Natural killer cell treated with Interleukin-12 subunit alpha and Interleukin-12 subunit beta and Interleukin-15 and Interleukin-18, amount 100 ng/mL, for 72 hours (primary cell): ENCODE measurements at regions not wholly inside any gene's neighbourhood (a gene's known extent, or its start where the extent isn't known, plus 50 kb on each side); places are given as distances from the start of the nearest gene placed in this dataset.

Source experiments
- ATAC-seq, 2 donors: fragments of 150-1000 bp; cut with Tn5 transposase in 1 of 2; sonication (Bioruptor Pico), chemical (Tn5 transposase) in 1 of 2; 2 replicates each; pipeline ENCODE4 v1.10.0; 2021
- DNase-seq: peaks from one replicate; pipeline ENCODE4 v3.0.0; 2022; ENCODE audit warnings: low spot score
- H3K27ac Mint-ChIP-seq, 2 donors: 1 replicate in 1 of 2; 2 replicates in 1 of 2; pipeline ENCODE4 v1.8.0; 2022; ENCODE audit warnings: mixed read lengths in 2 of 2, mild to moderate bottlenecking in 1 of 2, moderate library complexity in 1 of 2
- H3K27me3 Mint-ChIP-seq, 2 donors: 1 replicate in 1 of 2; 2 replicates in 1 of 2; pipeline ENCODE4 v1.8.0; 2022; ENCODE audit warnings: mixed read lengths in 2 of 2
- H3K36me3 Mint-ChIP-seq: one replicate; pipeline ENCODE4 v1.8.0; 2022; ENCODE audit warnings: mixed read lengths
- H3K4me1 Mint-ChIP-seq, 2 donors: 1 replicate in 1 of 2; 2 replicates in 1 of 2; pipeline ENCODE4 v1.8.0; 2022; ENCODE audit warnings: low read depth in 2 of 2, mixed read lengths in 2 of 2, mild to moderate bottlenecking in 1 of 2
- H3K4me3 Mint-ChIP-seq: one replicate; pipeline ENCODE4 v1.8.0; 2022; ENCODE audit warnings: mixed read lengths
- H3K9me3 Mint-ChIP-seq: 2 replicates; pipeline ENCODE4 v1.8.0; 2022; ENCODE audit warnings: mixed read lengths

DNA sequence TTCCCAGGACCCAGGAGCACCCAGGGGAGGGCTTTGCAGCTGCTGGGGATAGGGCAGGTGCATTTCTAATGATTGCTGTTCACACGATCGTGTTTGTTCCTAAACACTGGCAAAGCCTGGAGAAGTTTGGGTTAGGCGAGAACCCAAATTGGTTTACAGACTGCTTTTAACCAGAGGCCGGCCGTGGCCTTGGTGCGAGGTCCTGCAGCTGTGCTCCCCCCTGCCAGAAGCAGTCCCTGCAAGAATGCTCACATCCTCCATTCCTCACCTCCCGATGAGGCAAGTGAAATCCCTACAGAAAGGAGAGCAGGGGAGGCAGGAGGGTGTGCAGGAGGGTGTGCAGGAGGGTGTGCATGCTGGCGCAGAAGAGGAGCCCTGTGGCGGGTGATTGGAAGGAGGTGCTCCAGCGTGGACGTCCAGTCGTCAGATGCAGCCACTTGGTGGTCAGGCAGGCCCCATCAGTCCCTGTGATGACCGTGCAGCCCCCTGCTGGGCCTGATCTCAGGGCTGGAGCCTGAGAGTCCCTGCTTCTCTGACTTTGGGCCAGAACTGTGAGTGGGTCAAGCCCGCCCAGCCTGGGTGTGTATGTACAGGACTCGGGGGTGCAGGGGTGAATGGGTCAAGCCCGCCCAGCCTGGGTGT, 55.7 kb upstream of the FRMD1 start:
- Mint-ChIP-seq H3K4me1 (no peaks in the 10 kb centered on the region), H3K9me3 (no peaks in the 10 kb centered on the region), H3K4me3 (no peak overlapping the region), H3K27ac (no peak overlapping the region), H3K36me3 (no peaks in the 10 kb centered on the region), H3K27me3 (peaks cover 0 to 23% of the 10 kb centered on the region in 2 donors)
- DNase-seq (no peak), ATAC-seq (peak in 1 of 2 donors; percentile 3)

DNA sequence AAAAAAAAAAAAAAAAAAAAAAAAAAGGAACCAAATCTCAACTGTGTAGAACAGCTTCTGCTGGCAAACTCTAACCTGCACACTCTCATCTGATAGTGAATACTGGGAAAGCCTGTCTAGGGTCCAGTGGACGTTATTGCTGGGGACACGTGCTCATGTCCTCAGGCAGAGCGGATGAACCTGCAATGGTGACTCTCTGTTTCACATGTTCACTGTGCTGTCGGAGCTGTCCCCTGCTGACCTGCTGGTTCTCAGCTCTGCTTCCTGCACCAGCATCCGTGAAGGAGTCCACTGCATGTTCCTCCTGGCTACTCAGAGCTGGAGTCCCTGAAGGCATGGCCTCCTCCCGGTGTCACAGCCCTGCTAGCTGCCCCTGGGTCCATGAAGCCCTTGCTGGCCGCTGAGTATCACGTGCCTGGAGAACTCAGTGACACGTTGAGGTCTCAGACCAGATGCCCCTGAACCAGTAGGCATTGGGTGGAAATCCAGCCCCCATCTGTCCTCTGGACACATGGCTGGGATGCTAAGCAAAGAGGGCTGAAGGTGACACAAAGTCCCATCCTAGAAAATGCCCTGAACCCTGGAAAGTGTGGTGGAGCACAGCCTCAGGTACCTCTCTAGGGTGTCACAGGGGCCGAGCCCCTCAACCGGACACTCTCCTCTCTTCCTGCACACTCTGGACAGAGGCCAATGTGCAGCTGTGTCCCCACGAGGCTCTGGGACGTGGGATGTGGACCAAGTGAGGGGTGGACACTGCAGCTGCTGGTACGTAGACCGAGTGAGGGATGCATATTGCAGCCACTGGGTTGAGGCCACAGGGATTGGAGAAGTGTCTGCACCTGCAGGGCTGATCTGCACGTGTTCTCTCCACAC, 54.9 kb upstream of the FRMD1 start:
- no peak overlapping the region for H3K27ac Mint-ChIP-seq
- H3K9me3 Mint-ChIP-seq = no peaks in the 10 kb centered on the region
- no peak for DNase-seq
- no peaks in the 10 kb centered on the region for H3K36me3 Mint-ChIP-seq
- ATAC-seq = no peak
- H3K4me1 Mint-ChIP-seq = no peaks in the 10 kb centered on the region
- no peak overlapping the region for H3K4me3 Mint-ChIP-seq
- peaks cover 0 to 23% of the 10 kb centered on the region in 2 donors for H3K27me3 Mint-ChIP-seq

DNA sequence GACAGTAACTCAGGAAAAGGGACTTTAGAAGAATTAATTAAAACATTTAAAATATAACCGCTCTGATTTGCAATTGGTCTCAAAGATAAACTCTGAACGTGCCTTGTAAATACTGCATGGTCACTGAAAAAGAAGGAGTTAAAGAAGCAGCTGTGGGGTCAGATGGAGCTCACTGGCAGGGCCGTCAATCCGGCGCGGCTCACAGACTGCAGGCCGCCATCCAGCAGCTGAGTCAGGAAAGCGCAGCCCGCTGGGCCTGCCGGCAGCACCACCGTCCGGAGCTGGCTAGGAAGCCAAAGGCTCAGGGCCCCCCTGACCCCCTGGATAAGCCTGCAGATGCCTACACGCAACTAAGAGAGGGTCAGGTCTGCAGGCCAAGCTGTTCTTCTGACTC, 54.2 kb upstream of the FRMD1 start:
- Mint-ChIP-seq H3K4me3 (no peak overlapping the region), H3K9me3 (no peaks in the 10 kb centered on the region), H3K27me3 (peaks cover 0 to 22% of the 10 kb centered on the region in 2 donors), H3K36me3 (no peaks in the 10 kb centered on the region), H3K27ac (no peak overlapping the region), H3K4me1 (no peaks in the 10 kb centered on the region)
- DNase-seq = no peak
- ATAC-seq = no peak

DNA sequence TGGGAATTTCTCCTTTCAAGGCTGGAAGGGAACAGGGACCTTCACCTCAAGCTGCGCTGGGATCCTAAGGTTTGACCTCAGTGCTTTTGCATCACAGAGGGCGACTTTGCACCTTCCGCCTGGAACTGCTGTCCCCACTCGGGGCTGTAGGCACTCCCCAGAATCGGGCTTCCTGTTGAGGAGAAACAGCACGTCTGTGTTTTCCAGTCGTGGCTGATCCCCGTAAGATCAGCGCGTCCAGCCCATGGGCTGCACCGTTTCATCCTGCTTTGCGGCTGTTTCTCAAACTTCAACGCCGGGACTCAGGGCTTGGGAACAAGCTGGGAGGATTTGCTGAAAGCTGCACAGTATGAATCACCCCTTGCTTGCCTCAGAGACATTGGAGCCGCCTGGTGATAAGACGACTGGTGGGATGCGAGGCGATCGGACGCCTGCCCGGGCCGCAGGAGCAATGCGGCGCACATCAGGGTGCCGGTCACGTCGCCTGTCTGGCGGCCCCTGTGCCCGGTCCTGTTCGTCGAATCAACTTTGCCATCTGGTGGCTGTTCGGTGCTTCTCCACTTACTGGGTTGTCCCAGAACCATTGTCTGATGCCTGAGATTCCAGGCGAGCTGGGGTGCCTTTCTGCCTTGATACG, 53.6 kb upstream of the FRMD1 start:
- no peaks in the 10 kb centered on the region for H3K9me3 Mint-ChIP-seq
- ATAC-seq (no peak), DNase-seq (no peak)
- no peaks in the 10 kb centered on the region for H3K36me3 Mint-ChIP-seq
- no peak overlapping the region for H3K27ac Mint-ChIP-seq
- H3K4me1 Mint-ChIP-seq = no peaks in the 10 kb centered on the region
- no peak overlapping the region for H3K4me3 Mint-ChIP-seq
- peaks cover 0 to 21% of the 10 kb centered on the region in 2 donors for H3K27me3 Mint-ChIP-seq

DNA sequence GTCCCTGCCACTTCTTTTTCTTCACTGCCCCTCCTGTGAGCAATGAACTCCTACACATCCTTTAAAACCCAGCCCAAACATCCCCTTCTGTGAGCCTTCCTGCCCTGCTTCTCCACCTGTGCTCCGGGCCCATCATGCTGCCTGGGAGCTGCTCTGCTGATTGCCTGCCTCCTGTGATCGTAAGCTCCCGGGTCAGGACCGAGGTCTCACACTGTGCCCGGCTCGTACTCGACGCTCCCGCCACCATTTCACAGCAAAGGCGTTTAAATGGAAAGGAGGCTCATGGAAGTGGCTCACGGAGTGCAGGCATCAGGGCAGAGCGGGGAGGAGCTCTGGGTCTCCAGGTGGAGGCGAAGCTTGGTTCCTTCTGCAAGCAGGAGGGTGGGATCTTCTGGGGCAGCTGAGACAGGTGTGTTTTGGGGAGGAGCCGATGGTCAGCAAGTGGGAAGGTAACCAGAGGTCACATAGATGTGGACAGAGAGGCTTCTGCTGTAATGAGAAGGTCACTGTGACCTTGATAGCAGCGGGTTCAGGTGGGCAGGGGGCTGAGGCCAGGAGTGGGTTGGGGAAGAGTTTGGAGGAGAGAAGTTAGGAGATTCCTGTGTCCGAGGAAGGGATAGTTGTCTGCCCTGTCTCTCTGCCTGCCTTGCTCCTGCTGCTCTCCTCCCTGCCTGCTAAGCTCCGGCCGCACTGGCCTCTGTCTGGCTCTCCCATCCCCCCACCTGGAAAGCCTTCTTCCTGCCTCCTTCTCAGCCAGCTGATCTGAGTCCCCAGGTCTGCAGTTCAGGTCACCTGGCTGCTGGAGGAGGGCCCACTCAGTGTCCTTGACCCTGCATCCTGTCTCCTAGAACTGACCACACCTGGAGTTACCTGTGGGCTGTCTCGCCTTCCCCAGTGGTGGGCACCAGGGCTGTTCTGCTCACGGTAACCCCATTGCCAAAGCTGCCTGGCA, 52.7 kb upstream of the FRMD1 start:
- Mint-ChIP-seq H3K4me3 (no peak overlapping the region), H3K4me1 (no peaks in the 10 kb centered on the region), H3K27ac (no peak overlapping the region), H3K27me3 (peaks cover 0 to 21% of the 10 kb centered on the region in 2 donors), H3K36me3 (no peaks in the 10 kb centered on the region), H3K9me3 (no peaks in the 10 kb centered on the region)
- ATAC-seq = no peak
- no peak for DNase-seq

DNA sequence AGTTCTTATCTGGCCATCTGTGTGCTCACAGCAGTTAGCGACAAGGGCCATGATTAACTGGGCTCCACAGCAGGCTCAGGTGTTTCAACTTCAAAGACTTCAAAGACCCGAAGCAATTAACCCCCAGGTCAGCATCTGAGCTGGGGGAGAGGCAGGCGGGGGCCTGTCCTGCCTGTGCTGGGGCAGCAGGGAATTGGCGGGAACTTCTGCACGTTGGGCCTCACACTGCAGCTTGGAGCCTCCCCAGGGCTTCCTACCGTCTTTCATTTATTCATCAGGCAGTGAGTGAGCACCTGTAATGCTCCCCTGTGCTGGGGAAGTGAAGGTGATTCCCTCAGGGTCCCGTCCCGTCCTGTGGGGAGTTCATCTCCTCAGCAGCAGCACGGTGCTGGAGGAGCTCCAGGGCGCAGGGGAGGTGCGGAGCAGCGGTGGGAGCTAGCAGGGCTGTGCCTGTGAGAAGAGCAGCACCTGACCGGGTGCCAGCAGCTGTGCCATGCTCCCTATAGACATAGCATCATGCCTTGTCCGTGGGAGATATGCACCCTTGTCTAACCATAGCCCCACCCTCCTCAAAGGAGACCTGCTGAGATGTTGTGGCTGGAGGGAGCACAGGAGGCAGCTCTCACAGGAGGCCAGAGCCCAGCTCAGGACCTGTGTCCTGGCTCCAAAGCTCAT, 51.8 kb upstream of the FRMD1 start:
- Mint-ChIP-seq H3K27ac (no peak overlapping the region), H3K9me3 (no peaks in the 10 kb centered on the region), H3K4me1 (no peaks in the 10 kb centered on the region), H3K27me3 (peaks cover 0 to 13% of the 10 kb centered on the region in 2 donors), H3K4me3 (no peak overlapping the region), H3K36me3 (no peaks in the 10 kb centered on the region)
- ATAC-seq = no peak
- no peak for DNase-seq

DNA sequence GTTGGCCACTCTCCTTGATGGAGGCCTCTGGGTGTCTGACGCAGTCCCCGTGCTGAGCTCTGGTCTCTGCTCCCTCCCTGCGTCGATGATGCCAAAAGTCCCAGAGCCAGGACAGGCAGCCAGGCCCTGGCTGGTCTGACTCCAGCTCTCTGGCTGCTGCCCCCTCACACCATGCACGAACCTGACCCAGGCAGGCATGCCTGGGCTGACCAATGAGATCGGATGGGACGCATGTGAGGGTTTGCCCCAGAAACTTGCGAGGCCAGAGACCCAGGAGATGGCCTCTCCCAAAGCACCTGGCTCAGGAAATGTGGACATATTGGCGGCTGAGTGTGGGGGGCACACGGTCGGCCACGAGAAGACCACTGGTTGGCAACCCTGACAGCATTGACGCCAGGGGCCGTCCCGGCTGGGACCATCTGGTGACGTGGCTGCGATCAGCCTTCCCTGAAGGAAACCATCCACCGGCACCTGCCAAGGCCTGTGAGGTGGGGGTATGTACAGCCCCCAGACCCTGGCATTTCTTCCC, 51.2 kb upstream of the FRMD1 start:
- ATAC-seq = no peak
- no peak for DNase-seq
- H3K4me3 Mint-ChIP-seq = no peak overlapping the region

DNA sequence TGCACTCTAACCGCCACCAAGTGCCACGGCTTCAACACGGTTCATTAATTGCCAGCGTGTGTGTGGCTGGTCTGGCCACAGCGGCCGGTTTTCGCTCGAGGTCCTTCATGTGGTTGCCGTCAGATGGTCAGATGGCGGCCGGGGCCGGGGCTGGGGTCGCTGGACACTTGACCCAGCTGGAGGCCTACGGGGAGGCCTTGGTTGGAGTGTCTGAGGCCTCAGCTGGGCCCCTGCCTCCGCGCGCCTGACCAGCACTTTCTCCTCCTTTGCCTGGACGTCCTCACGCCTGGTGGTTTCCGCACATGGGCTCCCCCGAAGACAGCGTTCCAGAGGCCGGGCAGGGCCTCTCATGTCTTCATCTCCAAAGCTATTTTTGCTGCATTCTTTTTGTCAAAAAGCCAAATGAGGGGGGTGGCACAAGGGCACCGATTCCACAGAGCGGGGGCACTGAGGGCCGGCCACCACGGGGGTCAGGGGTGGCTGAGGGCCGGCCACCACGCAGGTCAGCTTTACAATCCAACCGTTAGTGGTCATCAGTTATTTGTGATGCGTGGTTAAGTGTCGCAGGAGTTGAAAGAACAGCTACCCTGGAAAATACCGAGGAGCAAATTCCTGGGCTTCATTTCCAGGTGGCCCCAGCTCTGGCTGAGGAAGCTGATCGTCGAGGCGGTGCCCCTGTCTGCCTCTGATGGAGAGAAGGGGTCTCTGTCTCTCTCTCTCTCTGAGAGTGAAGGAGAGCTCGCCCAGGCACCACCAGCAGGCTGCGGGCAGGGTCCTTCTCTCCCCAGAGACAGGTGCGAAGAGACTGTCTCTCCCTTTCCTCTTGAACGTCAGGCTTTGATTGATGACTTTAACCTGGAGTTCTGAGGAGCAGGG, 50.5 kb upstream of the FRMD1 start:
- Mint-ChIP-seq H3K36me3 (no peaks in the 10 kb centered on the region), H3K4me1 (no peaks in the 10 kb centered on the region), H3K27ac (no peak overlapping the region), H3K9me3 (no peaks in the 10 kb centered on the region), H3K27me3 (peaks cover 0 to 9% of the 10 kb centered on the region in 2 donors), H3K4me3 (no peak overlapping the region)
- DNase-seq (no peak), ATAC-seq (no peak)

More for the DNA sequence above, 51.2 kb upstream of the FRMD1 start:
- H3K9me3 Mint-ChIP-seq = no peaks in the 10 kb centered on the region
- no peak overlapping the region for H3K27ac Mint-ChIP-seq
- no peaks in the 10 kb centered on the region for H3K4me1 Mint-ChIP-seq
- H3K36me3 Mint-ChIP-seq = no peaks in the 10 kb centered on the region
- peaks cover 0 to 12% of the 10 kb centered on the region in 2 donors for H3K27me3 Mint-ChIP-seq

DNA sequence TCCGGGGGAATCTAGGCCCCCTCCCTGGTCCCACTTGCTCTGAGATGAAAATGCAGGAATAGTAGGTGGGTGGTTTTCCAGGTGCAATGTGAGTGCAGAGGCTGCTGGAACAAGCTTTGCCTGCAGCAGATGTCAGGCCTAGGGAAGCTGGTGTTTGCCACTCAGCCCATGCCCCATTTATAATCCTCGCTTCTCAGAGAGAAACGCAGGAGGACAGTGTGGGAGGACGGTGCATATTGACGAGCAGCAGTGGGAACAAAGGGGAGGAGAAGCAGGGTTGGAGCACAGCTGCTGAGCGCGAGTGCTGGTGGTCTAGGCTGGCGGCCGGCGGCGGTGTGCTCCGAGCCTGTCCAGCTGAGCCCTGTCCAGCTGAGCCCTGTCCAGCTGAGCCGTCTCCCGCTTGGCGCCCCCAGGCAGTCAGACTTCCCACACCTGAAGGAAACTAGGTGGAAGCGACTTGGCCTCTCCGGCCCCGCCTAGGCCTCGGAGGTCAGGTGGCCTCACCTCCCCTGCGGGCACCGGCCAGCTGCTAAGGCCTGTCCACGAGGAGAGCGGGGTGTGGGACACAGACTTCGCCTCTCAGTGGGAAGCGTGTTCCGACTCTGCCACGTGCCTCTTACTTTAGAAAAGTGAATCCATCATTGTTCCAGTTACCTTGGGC, 49.7 kb upstream of the FRMD1 start:
- DNase-seq (no peak), ATAC-seq (no peak)
- Mint-ChIP-seq H3K27me3 (peaks cover 0 to 9% of the 10 kb centered on the region in 2 donors), H3K4me1 (no peaks in the 10 kb centered on the region), H3K9me3 (no peaks in the 10 kb centered on the region), H3K36me3 (no peaks in the 10 kb centered on the region), H3K27ac (no peak overlapping the region), H3K4me3 (no peak overlapping the region)
